K562 (cell line): ENCODE measurements at regions not wholly inside any gene's neighbourhood (a gene's known extent, or its start where the extent isn't known, plus 50 kb on each side); places are given as distances from the start of the nearest gene placed in this dataset.

Experiments
- CEBPB ChIP-seq: fragments of 450-650 bp; IDR thresholded peaks from 2 replicates; pipeline ENCODE4 v1.6.1; 2016; ENCODE audit warnings: missing genetic modification characterization, missing compliant biosample characterization
- PHF8 ChIP-seq: fragments of 200-600 bp; sonication (generic); IDR thresholded peaks from 2 replicates; pipeline ENCODE4 v1.6.1; 2012; ENCODE audit warnings: mixed run types, mild to moderate bottlenecking, inconsistent platforms, low read length, moderate library complexity, borderline replicate concordance
- SP1 ChIP-seq: sonication (generic); formaldehyde crosslinking; IDR thresholded peaks from 2 replicates; pipeline ENCODE4 v1.8.1; 2022; ENCODE audit warnings: mild to moderate bottlenecking, missing genetic modification reagents
- ZNF121 ChIP-seq: sonication (generic); formaldehyde crosslinking; conservative IDR thresholded peaks from 2 replicates; pipeline ENCODE4 v1.8.0; 2022; ENCODE audit warnings: missing genetic modification reagents
- TF ChIP-seq, protein P1 (sequence below), 3 experiments: IDR thresholded peaks in 2 of 3; conservative IDR thresholded peaks in 1 of 3; 2 replicates each; pipeline ENCODE4 v1.5.1; 2011 to 2012; ENCODE audit warnings: low read length in 3 of 3, mild to moderate bottlenecking in 3 of 3, control low read depth in 2 of 3, improper control_type of control experiment in 1 of 3, inconsistent platforms in 1 of 3, low read depth in 1 of 3, mixed read lengths in 1 of 3, moderate library complexity in 1 of 3; ENCODE audit not compliant: insufficient read depth in 2 of 3

DNA sequence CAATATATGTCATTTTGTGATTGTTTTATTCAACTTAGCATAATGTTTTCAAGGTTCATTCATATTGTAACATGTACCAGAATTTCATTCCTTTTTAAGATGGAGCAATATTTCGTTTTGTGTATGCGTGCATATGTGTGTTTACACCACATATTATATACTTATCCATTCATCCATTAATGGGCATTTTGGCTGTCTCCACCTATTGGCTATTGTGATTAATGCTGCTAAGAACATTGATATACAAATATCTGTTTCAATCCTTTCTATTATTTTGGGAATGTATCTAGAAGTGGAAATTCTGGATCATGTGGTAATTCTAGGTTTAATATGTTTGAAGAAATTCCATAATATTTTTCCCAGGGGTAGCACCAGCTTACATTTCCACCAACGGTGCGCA is 403.9 kb upstream of the LMCD1 start:
- TF ChIP-seq CEBPB (tag) (no peak), ZNF121 (CRISPR knock-in tag) (no peak), SP1 (CRISPR knock-in tag) (no peak), PHF8 (no peak)
- TF ChIP-seq, protein P1, sequence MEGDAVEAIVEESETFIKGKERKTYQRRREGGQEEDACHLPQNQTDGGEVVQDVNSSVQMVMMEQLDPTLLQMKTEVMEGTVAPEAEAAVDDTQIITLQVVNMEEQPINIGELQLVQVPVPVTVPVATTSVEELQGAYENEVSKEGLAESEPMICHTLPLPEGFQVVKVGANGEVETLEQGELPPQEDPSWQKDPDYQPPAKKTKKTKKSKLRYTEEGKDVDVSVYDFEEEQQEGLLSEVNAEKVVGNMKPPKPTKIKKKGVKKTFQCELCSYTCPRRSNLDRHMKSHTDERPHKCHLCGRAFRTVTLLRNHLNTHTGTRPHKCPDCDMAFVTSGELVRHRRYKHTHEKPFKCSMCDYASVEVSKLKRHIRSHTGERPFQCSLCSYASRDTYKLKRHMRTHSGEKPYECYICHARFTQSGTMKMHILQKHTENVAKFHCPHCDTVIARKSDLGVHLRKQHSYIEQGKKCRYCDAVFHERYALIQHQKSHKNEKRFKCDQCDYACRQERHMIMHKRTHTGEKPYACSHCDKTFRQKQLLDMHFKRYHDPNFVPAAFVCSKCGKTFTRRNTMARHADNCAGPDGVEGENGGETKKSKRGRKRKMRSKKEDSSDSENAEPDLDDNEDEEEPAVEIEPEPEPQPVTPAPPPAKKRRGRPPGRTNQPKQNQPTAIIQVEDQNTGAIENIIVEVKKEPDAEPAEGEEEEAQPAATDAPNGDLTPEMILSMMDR (IDR thresholded peaks at IDR 0.05 in 2 of 3, conservative IDR thresholded peaks at IDR 0.05 in 1 of 3; ENCODE audit: insufficient read depth in 2 of 3, low read depth in 1 of 3, low read length in 3 of 3) = no peak
